ENCODE measurements at regions not wholly inside any gene's neighbourhood (a gene's known extent, or its start where the extent isn't known, plus 50 kb on each side); places are given as distances from the start of the nearest gene placed in this dataset.
A peak's percentile ranks its signal among the peaks of the same experiment; 100 is the strongest.

DNA sequence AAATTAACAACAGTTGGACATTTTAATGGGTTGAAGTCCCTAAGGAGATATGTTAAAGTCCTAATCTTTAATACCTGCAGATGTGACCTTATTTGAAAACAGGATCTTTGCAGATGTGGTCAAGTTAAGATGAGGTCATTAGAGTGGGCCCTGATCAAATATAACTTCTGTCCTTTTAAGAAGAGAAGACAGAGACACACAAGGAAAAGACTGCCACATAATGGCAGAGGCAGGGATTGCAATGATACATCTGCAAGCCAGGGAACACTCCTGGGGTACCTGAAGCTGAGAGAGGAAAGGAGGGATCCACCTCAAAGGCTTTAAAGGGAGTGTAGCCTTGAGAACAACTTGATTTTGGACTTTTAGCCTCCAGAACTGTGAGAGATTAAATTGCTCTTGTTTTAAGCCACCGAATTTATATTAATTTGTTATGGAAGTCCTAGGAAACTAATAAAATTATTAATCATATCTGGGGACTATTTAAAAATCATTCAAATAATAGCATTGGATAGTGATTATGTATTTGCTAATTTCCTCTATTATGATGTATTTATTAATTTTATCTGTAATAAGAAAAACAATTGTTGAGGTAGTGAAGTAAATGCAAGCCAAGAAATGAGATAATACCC lies 700.0 kb upstream of the PCDH15 start:
- peak; percentile 30 for DNase-seq

DNA sequence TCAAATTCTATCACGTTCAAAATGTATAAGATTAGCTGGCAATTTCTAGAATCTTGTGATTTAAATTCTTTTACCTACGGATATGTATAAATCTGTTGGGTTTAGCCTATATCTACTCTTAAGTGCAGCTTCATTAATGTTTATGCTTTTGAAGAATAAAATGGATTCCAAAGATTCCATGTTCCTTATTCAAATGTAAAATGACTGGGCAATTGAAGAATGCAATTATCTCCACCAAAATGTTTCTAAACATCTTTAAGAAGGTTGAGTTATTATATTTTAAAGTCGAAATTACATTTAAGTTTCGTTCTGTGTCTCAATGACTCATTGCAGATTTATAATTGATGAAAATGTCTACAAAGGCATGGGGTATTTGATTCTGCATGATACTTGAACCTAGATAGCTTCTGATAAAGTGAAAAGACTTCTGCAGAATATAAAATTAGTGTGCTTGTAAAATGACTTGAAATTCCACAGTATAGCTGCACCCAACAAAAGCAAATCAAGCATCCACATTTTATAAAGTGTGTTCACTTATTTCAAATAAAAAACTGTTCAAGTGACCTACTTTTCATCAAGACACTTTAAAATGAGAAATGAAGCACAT lies 697.0 kb upstream of the PCDH15 start:
- no peak for DNase-seq

DNA sequence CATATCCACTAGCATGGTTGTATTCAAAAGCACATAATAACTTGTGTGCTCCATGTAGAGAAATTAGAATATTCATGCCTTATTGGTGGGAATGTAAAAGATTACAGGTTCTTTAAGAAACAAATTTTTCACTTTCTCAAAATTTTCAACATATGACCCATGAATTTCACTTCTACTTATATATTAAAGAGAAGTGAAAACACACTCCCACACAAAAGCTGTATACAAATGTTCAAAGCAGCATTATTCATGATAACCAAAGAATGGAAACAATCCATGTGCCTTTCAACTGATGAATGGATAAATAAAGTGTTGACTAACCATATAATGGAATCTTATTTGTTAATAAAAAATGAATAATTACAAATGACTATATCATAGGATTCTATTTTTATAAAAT lies 694.5 kb upstream of the PCDH15 start:
- DNase-seq, result no peak

DNA sequence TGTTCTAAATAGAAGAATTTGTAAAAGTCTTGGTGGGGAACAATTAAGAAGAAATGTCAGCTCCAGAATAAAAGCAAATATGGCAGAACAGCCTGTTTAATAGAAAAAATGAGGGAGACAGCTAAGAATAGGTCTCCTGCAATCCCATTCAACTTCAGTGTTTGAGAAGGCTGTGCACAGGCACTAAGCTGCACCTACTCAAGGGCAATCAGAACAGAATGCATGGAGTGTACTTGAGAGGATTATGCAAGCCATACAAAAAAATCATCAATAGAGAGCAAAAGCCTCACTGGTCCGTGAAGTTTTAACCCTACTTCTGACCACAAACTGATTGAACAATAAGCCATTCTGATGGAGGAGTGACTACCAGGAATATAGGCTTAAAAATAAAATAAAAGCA lies 690.7 kb upstream of the PCDH15 start:
- DNase-seq, result no peak

DNA sequence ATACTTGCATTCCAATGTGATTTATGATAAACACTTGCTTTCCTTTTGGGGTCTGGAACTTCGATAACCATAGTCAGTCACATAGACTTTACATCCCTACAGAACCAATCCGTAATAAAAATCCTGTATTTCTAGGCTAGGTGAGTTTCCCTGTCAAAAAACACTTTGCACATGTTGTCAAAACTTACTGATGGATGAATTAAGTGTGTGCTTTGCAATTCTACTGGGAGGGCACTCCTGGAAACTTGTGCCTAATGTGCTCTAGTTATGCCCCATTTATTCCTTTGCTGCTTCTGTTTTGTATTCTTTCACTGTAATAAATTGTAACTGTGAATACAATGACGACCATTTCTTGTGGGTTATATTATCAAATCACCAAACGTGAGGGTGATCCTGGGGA lies 684.8 kb upstream of the PCDH15 start:
- DNase-seq, result no peak

DNA sequence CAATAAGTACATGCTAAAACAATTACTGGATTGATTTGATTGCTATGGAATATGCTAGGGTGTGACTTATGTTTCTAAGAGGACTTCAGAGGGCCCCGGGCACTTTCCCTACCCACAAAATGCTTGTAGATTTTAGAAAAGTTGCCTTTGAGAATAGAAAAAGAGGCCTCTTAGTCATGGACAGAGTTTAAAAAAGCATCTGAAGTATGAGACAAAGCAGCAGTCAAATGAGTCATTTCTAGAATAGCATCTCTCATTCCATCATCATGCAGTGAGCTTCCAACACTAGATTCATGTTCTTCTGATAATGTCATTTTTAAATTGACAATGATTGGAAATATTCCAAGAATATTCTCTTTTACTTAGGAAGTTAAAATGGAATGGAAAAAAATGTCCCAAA lies 675.1 kb upstream of the PCDH15 start:
- DNase-seq, result no peak

DNA sequence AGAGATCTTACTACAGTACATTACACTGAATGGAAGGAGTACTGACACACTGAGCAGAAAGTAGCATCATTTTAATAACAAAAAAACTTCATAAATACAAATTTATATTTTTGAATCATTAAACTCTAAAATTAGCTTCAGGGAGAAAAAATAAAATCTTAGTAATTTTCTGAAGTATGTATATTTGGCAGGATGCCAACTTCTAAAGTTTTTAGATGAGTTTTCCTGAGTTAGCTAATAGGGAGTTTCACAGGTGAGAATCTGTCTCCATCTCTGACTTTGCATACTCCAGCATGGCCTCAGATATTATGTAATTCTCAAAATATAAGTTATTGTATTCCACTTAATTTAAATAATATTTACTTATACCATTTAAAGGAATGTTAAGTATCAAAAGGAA lies 673.2 kb upstream of the PCDH15 start:
- DNase-seq, result no peak

DNA sequence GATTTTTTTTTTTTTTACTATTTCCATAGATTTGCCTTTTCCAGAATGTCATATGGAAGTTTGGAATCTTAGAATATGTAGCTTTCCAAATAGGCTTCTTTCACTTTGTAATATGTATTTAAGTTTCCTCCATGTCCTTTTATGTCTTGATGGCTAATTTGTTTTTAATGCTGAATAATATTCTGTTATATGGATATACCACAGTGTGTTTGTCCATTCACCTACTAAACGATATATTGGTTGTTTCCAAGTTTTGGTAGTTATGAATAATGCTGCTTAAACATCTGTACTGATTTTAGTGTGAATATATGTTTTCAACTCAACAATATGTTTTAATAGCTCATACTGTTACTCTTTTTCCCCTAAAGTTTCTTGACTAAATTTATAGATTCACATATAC lies 669.8 kb upstream of the PCDH15 start:
- no peak for DNase-seq

DNA sequence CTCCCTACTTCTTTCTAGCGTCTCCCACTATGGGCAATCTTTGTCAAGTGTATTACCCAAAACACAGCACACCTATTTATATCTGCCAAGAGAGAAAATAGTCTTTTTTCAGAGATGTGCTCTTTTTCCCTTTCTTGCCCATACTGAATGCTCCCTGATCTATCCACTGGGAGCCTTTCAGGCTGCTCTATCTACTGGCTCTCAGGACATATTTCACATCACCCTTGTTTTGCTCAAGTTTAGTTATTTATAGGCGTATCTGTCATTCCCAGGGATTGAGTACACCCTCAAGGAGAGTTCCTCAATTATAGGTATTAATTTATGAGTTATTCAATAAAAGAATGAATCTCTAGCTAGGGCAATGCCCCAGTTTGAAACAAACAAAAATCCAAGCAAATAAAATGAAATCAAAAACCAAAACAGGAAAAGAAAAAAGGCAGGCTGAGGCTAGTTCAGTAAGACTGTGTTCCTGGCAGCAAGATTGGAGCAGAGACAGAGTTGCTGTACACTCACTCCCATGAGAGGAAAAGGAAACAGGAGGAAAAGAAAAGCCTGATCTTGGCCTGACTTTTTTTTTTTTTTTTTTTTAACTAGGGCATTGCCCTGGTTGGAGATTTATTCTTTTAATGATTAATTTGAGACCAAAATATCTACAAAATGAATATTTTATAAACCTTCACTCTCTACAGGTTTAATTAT lies 665.9 kb upstream of the PCDH15 start:
- DNase-seq, result no peak

DNA sequence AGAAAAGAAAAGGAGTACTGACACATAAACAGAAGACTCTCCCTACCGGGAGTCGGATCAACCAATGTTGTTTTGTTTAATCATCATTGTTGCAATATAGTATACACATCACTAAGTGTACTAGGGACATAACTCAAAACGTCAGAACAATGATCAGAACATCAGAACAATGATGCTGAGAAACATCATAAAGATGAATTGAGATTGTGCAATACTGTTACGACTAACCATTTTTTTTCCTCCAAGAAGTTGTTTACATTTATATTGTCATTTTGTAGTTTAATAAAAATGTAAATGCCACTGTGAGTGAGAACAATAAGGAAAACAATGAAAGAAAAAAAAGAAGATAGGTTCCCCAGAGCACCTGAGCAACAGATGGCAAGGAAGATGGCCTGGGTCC lies 663.1 kb upstream of the PCDH15 start:
- DNase-seq, result no peak

DNA sequence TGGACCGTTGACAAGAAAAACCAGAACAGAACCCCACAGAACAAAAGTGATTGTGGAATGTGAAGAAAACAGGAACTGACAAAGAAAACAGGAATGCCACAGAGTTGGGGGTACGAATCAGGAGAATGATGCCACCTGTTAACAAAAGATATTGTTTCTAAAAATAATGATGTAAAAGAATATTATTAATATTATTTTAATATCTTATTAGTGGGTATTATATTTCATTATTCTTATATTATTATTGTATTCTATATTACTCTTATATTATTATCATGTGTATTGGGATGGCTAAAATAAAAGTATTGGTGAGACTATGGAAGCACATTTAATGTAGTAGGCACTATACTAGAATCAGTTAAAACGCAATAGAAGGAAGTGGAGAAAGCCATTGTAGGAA lies 659.0 kb upstream of the PCDH15 start:
- no peak for DNase-seq

DNA sequence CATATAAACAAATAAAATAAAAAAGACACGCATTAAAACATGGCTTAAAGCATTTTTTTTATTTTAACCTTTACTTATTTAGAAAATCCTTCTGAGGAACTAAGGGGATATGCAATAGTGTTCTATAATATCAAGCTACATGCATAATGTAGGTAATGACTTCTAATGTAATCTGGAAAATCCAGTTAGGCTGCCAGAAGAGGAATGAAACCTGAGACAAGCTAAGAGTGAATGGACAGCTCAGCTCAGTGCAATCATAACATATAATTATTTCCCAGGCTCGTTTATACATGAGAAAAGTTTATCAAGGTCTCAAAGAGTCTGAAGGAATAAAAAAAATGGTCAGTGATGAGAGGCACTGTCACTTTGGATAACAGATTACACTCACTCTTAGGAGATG lies 649.0 kb upstream of the PCDH15 start:
- no peak for DNase-seq

DNA sequence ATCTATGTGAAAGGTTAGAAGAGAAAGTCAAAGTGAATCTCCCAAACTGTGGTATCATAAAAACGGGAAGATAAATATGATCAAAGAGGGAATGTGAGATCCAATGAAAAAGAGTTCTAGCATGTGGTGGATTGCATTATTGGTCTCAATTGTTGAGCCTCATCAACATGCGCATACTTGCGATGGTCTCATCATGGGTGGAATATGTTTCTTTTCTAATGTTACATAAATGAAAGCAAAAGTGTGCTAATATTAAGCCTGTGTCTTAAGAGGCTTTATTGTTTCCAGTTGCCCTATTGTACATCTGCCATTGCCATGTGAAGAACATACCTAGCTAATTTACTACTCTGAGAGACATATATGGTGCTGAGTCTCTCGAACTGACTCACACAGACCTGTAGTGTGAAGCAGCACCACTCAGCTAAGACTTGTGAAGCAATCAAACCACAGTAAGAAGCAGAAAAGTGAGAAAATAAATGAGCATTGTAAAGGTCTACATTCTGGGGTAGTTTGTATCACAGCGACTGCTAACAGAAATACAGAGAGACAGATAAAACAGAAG lies 645.5 kb upstream of the PCDH15 start:
- no peak for DNase-seq

DNA sequence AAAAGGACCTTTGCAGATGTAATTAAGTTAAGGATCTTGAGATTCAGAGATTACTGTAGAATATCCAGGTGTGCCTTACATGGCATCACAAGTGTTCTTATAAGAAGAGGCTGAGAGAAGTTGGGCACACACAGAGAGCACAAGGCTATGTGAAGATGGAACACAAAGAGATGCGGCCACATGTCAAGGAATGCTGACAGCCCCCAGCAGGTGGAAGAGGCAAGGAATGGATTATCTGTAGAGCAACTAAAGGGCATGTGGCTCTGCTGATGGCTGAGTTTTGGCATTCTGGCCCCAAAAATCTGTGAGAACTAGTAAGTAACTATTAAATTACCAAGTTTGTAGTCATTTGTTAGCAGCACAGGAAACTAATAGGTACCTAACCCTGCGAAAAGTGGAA lies 640.7 kb upstream of the PCDH15 start:
- DNase-seq, result no peak

DNA sequence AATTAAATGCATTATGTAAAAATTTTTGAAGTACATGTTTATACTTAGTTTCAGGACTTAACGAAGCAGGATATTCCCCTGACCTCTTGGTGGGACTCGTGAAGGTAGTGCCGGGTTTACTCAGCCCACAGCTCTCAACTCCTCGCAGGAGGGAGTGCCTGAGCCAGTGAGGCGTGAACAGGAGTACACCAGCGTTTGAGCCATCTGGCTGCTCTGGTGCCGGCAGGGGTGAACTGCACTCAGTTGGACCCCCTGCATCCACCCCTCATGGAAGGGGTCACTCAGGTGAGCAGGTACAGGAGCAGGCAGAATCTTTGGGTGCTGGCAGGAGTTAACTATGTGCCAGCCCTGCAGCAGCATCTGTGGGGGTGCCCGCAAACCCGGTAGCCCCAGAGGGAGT lies 625.1 kb upstream of the PCDH15 start:
- DNase-seq, result no peak

DNA sequence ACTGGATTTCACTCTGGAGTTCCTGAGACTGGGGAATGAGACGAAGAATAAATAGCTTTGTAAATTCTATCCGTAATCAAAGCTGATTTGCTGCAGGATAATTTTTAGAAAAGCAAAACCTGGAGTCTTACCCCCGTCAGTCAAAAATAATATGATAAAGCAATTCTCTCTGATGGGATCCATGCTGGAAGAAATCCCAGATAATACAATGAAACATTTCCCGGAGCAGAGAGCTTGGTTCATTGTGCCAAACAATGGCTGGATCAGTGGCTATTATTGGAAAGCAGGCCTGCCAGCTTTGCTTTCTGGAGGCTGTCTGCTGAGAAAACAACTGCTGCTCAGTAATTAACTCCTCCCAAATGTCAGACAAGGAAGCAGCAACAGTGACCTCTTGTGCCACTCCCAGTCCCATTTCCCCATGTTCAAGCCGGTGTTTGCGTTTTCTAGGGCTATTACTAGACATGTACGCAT lies 609.4 kb upstream of the PCDH15 start:
- peak; percentile 7 for DNase-seq

DNA sequence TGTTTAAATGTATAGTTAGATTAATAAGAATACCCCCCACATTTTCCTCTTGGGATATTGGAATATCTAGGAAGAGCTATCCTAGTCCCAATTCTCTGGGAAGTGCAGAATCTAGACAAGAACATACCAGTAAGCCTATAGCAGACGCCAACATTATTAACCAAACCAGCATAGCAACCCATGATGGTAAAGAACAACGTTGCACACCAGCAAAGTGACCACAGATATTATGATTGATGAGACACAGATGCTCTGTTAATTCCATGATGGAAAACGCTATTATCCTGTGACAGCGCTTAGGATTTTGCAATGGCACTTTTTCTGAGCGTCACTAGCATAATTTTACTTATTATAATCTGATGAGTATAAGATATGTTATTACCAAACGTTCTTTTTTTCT lies 603.1 kb upstream of the PCDH15 start:
- DNase-seq, result no peak

DNA sequence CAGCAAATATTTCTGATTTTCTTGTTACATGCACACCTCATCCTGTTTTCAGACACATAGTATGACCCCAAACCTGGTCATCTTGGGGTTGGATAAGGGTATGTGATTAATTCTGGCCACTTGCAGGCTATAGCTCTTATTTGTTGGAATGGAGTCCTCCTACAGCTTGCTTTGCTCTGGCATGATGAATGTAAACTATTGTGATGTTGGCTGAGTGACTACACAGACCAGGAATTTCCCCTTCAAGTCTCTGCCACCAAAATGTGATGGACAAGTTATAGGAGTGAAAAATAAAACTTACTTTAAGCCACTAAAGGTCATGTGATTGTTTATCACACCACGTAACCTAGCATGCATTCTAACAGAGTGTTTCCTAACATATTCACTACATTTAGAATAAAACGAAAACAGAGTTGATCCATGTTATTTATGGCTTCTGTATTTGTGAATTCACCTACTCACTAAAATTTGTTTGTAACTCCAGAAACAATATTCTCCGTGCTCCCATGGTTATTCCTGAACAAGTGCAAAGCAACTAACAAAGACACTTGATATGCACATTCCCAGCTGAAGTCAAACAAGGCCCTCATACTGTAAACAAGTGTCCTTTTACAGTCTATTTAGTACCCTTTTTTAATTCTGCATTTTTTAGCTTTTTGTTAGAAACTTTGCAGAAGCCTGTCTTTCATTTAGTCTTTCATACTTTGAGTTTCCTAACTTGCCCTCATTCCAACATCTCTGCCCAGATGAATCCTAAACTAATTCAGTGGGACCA lies 599.2 kb upstream of the PCDH15 start:
- no peak for DNase-seq

DNA sequence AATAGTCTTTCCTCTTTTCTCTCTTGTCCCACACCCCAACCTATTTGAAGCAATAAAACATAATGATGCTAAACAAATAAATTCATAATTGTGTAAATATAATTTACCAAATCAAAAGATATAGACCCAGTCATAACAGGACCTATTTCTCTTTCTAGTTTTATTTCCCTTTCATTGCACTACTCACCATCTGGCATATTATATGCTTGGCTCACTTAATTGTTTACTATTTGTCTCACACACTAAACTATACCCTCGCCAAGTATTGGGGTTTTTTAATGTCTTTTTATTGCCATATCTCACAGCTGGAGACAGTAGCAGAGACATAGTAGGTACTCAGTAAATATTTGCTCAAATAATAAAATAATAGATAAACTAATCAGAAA lies 597.5 kb upstream of the PCDH15 start:
- no peak for DNase-seq

DNA sequence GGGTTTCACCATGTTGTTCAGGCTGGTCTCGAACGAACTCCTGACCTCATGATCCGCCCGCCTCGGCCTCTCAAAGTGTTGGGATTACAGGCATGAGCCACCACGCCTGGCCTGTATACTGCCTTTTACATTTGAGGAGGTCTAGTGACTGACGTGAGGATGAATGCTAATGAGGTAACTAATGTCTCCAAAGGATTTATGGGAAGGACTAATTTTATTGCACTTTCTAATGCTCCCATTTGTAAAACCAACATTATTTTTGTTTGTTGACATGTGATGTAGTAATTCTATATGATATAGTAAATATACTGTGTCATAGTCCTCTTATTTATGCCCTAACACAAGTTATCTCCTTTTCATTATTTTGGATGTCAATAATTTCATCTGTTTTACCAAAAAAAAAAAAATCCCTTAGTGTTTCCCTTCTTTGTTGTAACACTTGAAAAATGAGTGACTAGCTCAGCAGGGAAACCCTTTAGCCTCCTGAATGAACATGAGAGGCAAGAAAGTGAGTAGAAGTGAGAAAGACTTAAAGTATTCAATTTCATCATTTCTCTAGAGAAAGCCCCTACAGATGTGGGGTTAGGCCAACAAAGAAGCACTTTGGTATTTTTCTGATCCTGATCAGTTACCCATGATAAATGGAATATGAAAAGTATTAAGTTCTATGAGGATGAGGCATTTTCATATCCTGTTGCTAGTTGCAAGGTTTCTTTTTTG lies 596.9 kb upstream of the PCDH15 start:
- DNase-seq, result no peak

DNA sequence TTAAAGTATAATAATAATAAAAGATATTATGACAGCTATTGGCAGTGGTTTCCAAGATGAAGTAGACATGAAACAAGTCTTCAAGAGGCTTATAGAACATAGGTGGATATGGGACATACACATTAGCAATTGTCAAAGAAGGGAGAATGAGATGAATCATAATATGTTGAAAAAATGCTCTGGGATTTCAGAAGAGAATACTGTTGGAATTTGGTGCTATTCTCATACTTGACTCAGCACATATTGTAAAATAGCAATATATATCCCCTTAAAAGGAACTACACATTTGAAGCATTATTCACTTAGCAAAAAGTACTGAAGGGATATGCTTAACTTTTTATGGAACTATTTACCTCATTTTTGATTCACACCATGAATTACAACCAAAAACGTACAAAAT lies 577.2 kb upstream of the PCDH15 start:
- DNase-seq, result no peak

DNA sequence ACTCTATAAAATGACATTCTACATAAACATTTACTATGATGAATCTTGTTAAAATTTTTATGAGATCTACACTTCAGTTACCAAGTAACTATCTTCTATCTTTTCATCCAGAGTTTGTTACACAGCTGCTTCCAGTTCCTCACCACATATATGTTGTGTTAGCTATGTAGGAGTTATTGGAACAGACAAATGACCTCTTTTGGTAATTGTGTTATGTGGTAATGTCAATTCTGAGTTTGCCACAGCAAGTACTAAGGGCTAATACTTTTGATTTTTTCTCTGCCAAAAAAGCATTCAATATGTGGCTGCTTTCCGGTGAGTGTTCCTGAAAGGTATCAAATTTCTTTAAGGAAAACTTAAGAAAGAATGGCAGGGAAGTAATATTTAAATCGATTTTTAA lies 573.9 kb upstream of the PCDH15 start:
- DNase-seq, result no peak
